Karpas-422 (cell line): ENCODE measurements at regions not wholly inside any gene's neighbourhood (a gene's known extent, or its start where the extent isn't known, plus 50 kb on each side); places are given as distances from the start of the nearest gene placed in this dataset.
"Not testable (repeated sequence)": the region's sequence is repeated elsewhere in the genome, so short reads cannot be mapped to it uniquely, and the experiment has no call there.

Experiments
- DNase-seq: peaks from one replicate; pipeline ENCODE4 v3.0.0-alpha.2; 2015
- H2AFZ ChIP-seq: fragments of 200-600 bp; sonication (generic); 2 replicates; pipeline ENCODE4 v1.6.1; 2014; ENCODE audit warnings: antibody characterized with exemption, low read length, mixed read lengths
- H3K27ac ChIP-seq: fragments of 200-600 bp; sonication (generic); 2 replicates; pipeline ENCODE4 v1.5.1; 2014; ENCODE audit warnings: mild to moderate bottlenecking, low read length, moderate library complexity
- H3K27me3 ChIP-seq: fragments of 200-600 bp; sonication (generic); 2 replicates; pipeline ENCODE4 v1.6.1; 2014; ENCODE audit warnings: low read length, mixed read lengths
- H3K36me3 ChIP-seq: fragments of 200-600 bp; sonication (generic); 2 replicates; pipeline ENCODE4 v1.6.1; 2014; ENCODE audit warnings: low read length, mixed read lengths; ENCODE audit not compliant: insufficient read depth
- H3K4me1 ChIP-seq: fragments of 200-600 bp; sonication (generic); 2 replicates; pipeline ENCODE4 v1.6.1; 2014; ENCODE audit warnings: mild to moderate bottlenecking, low read length, mixed read lengths
- H3K4me2 ChIP-seq: fragments of 200-600 bp; sonication (generic); 2 replicates; pipeline ENCODE4 v1.6.1; 2014; ENCODE audit warnings: low read length, low read depth, mild to moderate bottlenecking; ENCODE audit not compliant: poor library complexity, severe bottlenecking
- H3K4me3 ChIP-seq: fragments of 200-600 bp; sonication (generic); 2 replicates; pipeline ENCODE4 v1.5.1; 2014; ENCODE audit warnings: mild to moderate bottlenecking, antibody characterized with exemption, low read length, mixed read lengths
- H3K79me2 ChIP-seq: fragments of 200-600 bp; sonication (generic); 2 replicates; pipeline ENCODE4 v1.6.1; 2014; ENCODE audit warnings: mild to moderate bottlenecking, low read length, mixed read lengths
- H3K9ac ChIP-seq: fragments of 200-600 bp; sonication (generic); 2 replicates; pipeline ENCODE4 v1.6.0; 2014; ENCODE audit warnings: low read length
- H3K9me2 ChIP-seq: fragments of 200-600 bp; sonication (generic), shearing (Covaris generic); replicated peaks from 2 replicates; pipeline ENCODE4 v1.6.0; 2014; ENCODE audit warnings: mild to moderate bottlenecking, low read length, moderate library complexity; ENCODE audit not compliant: insufficient read depth
- H3K9me3 ChIP-seq: fragments of 300-700, 200-600 bp; sonication (generic); 2 replicates; pipeline ENCODE4 v1.6.1; 2014; ENCODE audit warnings: low read length, mixed read lengths
- H4K20me1 ChIP-seq: fragments of 200-600 bp; sonication (generic); 2 replicates; pipeline ENCODE4 v1.6.1; 2014; ENCODE audit warnings: mild to moderate bottlenecking, antibody characterized with exemption, low read length, low read depth; ENCODE audit not compliant: insufficient read depth

GRCh38 chr17:33949100-33949499, 306.0 kb upstream of the CCL2 start:
- no peak for DNase-seq
- Histone ChIP-seq H3K27me3 (no peaks in the 10 kb centered on the region), H3K9ac (no peak overlapping the region), H3K4me3 (no peak overlapping the region), H3K79me2 (no peaks in the 10 kb centered on the region), H3K27ac (no peak overlapping the region), H3K9me3 (no peaks in the 10 kb centered on the region), H3K36me3 (no peaks in the 10 kb centered on the region), H3K9me2 (no peaks in the 10 kb centered on the region), H4K20me1 (no peaks in the 10 kb centered on the region), H3K4me1 (no peaks in the 10 kb centered on the region), H2AFZ (no peak overlapping the region), H3K4me2 (no peak overlapping the region)

GRCh38 chr17:33950061-33950460, 305.0 kb upstream of the CCL2 start:
- no peaks in the 10 kb centered on the region for H3K79me2 ChIP-seq
- H3K27ac ChIP-seq = no peak overlapping the region
- no peaks in the 10 kb centered on the region for H3K9me3 ChIP-seq
- H3K9me2 ChIP-seq = no peaks in the 10 kb centered on the region
- H3K4me2 ChIP-seq = no peak overlapping the region
- no peak overlapping the region for H3K9ac ChIP-seq
- DNase-seq = no peak
- H3K4me3 ChIP-seq = no peak overlapping the region
- no peak overlapping the region for H2AFZ ChIP-seq
- H3K36me3 ChIP-seq = no peaks in the 10 kb centered on the region
- H3K27me3 ChIP-seq = no peaks in the 10 kb centered on the region
- H4K20me1 ChIP-seq = no peaks in the 10 kb centered on the region
- H3K4me1 ChIP-seq = no peaks in the 10 kb centered on the region

DNA sequence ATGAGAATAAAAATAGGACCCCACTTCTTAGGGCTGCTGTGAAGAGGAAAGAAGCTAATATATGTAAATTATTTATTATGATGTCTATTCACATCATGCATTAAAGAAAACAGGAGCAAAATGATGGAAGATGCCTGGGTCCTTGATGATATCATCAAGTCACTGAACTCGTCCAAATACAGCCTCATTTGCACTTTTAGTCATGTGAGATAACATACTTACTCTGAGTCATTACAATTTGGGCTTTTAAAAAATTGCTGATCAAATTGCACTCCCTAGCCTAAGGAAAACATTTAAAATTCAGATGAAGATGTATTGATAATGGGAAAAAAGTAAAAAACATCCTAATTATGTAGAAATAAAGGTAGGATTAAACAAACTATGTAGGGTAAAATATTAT, 302.7 kb upstream of the CCL2 start:
- no peaks in the 10 kb centered on the region for H3K9me3 ChIP-seq
- H3K27ac ChIP-seq = no peak overlapping the region
- no peak overlapping the region for H3K4me2 ChIP-seq
- no peak overlapping the region for H2AFZ ChIP-seq
- H3K4me1 ChIP-seq = no peaks in the 10 kb centered on the region
- H3K9ac ChIP-seq = no peak overlapping the region
- no peaks in the 10 kb centered on the region for H3K27me3 ChIP-seq
- H3K9me2 ChIP-seq = no peaks in the 10 kb centered on the region
- no peaks in the 10 kb centered on the region for H3K79me2 ChIP-seq
- H4K20me1 ChIP-seq = no peaks in the 10 kb centered on the region
- H3K4me3 ChIP-seq = no peak overlapping the region
- DNase-seq = no peak
- no peaks in the 10 kb centered on the region for H3K36me3 ChIP-seq

GRCh38 chr17:33954597-33954996, 300.5 kb upstream of the CCL2 start:
- Histone ChIP-seq H3K27me3 (no peaks in the 10 kb centered on the region), H2AFZ (no peak overlapping the region), H4K20me1 (no peaks in the 10 kb centered on the region), H3K4me1 (no peaks in the 10 kb centered on the region), H3K4me2 (no peak overlapping the region), H3K27ac (no peak overlapping the region), H3K36me3 (no peaks in the 10 kb centered on the region), H3K9me3 (no peaks in the 10 kb centered on the region), H3K9ac (no peak overlapping the region), H3K79me2 (no peaks in the 10 kb centered on the region), H3K4me3 (no peak overlapping the region), H3K9me2 (no peaks in the 10 kb centered on the region)
- DNase-seq = no peak

DNA sequence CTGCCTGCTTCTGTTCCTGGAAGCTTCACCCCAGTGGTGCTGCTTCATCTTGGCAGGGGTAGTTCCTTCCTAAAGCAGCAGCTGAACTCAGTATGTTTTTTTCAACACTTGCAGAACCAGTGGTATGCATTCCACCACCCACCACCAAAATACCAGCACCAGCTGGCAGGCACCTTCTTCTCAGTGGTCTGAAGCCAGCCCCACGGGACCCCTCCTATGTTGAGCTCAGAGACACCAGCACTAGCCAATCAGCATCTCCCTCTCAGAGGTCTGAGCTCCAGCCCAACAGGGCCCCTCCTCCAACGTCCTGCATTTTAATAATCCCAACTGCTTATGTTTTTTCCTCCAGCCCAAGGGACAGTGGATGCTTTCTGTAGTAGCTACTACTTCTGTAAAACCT, 299.6 kb upstream of the CCL2 start:
- DNase-seq = no peak
- Histone ChIP-seq H4K20me1 (no peaks in the 10 kb centered on the region), H2AFZ (no peak overlapping the region), H3K27ac (no peak overlapping the region), H3K79me2 (no peaks in the 10 kb centered on the region), H3K36me3 (no peaks in the 10 kb centered on the region), H3K9me2 (no peaks in the 10 kb centered on the region), H3K27me3 (no peaks in the 10 kb centered on the region), H3K4me2 (no peak overlapping the region), H3K9me3 (no peaks in the 10 kb centered on the region), H3K9ac (no peak overlapping the region), H3K4me1 (no peaks in the 10 kb centered on the region), H3K4me3 (no peak overlapping the region)

DNA sequence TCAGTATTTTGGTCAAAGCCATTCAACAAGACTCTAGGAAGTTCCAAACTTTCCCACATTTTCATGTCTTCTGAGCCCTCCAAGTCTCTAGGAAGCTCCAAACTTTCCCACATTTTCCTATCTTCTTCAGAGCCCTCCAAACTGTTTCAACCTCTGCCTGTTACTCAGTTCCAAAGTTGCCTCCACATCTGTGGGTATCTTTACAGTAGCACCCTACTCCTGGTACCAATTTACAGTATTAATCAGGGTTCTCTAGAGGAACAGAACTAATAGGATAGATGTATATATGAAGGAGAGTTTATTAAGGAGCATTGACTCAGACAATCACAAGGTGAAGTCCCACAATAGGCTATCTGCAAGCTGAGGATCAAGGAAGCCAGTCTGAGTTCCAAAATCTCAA, 296.0 kb upstream of the CCL2 start:
- not testable (repeated sequence) for H3K4me2 ChIP-seq, H3K9me3 ChIP-seq, H3K27ac ChIP-seq, H3K9me2 ChIP-seq, H2AFZ ChIP-seq, DNase-seq, H3K4me1 ChIP-seq, H3K36me3 ChIP-seq, H3K27me3 ChIP-seq, H3K79me2 ChIP-seq, H4K20me1 ChIP-seq, H3K4me3 ChIP-seq, H3K9ac ChIP-seq

GRCh38 chr17:33962857-33963655, 292.0 kb upstream of the CCL2 start:
- Histone ChIP-seq H3K36me3 (no peaks in the 10 kb centered on the region), H2AFZ (no peak overlapping the region), H3K79me2 (no peaks in the 10 kb centered on the region), H3K4me2 (no peak overlapping the region), H3K27me3 (no peaks in the 10 kb centered on the region), H3K9me3 (no peaks in the 10 kb centered on the region), H3K9me2 (no peaks in the 10 kb centered on the region), H3K9ac (no peak overlapping the region), H3K27ac (no peak overlapping the region), H3K4me3 (no peak overlapping the region), H4K20me1 (no peaks in the 10 kb centered on the region), H3K4me1 (peaks cover 5% of the 10 kb centered on the region; the same call in 1 of the 2 replicates)
- DNase-seq = no peak

DNA sequence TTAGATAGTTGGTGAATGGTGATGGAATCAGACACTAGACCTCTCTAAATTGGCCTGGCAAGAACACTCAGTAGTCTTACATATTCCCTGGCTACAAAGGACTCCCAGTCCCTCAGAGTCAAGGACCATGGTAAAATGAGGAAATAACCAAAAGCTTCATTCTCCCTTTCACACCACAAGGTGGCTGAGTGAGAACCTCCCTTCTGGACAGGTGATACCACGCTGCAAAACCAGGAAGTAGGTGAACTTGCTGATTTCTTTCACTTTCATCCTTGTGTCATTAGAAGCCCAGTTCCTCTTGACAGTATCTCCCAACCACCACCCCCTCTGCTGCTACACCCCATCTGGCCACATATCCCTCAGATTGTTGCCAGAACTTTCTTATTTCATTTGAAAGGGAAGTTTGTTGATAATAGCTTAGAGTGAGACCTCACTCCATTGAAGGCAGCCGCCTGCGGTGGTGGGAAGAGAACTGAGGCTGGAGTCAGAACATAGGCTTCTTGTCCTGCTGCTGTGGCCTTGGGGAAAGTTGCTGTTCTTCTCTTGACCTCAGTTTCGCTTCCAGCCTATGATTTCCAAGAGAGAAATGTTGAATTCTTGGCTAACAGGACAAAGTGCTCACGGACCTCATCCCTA, 290.6 kb upstream of the CCL2 start:
- peak; percentile 77 for DNase-seq
- H4K20me1 ChIP-seq = no peaks in the 10 kb centered on the region
- H2AFZ ChIP-seq = peak overlapping the region; percentile 69
- no peaks in the 10 kb centered on the region for H3K27me3 ChIP-seq
- no peak overlapping the region for H3K4me3 ChIP-seq
- no peaks in the 10 kb centered on the region for H3K9me3 ChIP-seq
- H3K4me2 ChIP-seq = peak overlapping the region; percentile 49
- H3K4me1 ChIP-seq = peaks cover 5% of the 10 kb centered on the region; the same call in 1 of the 2 replicates
- no peaks in the 10 kb centered on the region for H3K9me2 ChIP-seq
- no peak overlapping the region for H3K9ac ChIP-seq
- no peak overlapping the region for H3K27ac ChIP-seq
- no peaks in the 10 kb centered on the region for H3K36me3 ChIP-seq
- H3K79me2 ChIP-seq = no peaks in the 10 kb centered on the region
